Muscle of back (tissue), 3 donors: ENCODE measurements at regions not wholly inside any gene's neighbourhood (a gene's known extent, or its start where the extent isn't known, plus 50 kb on each side); places are given as distances from the start of the nearest gene placed in this dataset.

Experiments
- DNase-seq, 3 donors: peaks; one replicate each; pipeline versions ENCODE4 v3.0.0 to v3.0.0-alpha.2; 2013

- no peak for DNase-seq
Measured at GRCh38 chr3:76969996-76970615, 69.8 kb upstream of the ROBO2 start.

- DNase-seq: no peak
Measured at GRCh38 chr3:76972624-76973296, 67.1 kb upstream of the ROBO2 start.

DNA sequence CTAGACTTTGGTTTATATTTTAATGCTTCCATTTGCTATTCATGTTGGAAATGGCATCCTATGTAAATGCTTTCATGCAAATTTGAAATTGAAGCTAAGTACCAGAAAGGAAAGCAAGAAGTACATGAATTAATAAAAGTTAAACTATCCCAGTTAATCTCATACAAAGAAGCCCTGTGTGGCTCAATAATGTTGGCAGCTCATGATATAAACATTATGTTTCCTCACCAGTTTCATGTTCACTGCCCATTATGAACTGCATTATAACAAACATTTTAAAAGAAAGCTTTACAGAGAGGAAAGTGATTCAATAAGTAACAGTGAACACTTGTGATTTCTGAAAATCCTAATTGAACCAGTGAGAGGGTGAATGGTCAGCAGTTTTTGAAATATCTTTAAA lies 62.9 kb upstream of the ROBO2 start:
- no peak for DNase-seq

- DNase-seq: no peak
Measured at GRCh38 chr3:76985645-76986044, 54.3 kb upstream of the ROBO2 start.

DNA sequence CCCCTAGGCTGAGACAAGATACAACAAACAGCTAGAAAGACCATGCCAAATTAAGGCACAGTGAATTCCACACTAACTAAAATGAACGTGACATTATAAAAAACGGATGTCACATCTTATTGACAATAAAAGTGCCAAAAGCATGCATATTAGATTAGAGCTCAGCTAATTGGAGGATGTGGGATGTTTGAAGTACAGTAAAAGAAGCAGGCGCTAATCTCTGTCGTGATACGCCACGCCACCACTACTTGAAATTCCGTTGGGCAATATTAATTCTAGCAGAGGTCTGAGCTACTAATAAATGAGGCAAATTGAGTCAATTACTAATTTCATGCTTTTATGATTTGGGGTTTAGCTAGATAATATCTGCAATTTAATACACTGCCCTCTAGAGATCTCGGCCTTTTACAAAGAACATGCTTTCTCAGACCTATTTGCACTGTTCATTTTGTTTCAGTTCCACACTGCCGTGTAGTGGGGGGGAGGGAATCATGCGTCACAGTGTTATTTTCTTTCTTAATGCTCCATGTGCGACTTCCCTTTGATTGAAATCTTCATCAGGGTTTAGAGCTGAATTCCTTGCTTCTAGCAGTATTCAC lies 52.9 kb upstream of the ROBO2 start:
- DNase-seq: no peak
